GM18505 (cell line): ENCODE measurements at regions not wholly inside any gene's neighbourhood (a gene's known extent, or its start where the extent isn't known, plus 50 kb on each side); places are given as distances from the start of the nearest gene placed in this dataset.

ENCODE experiments used
- ATAC-seq: cut with Tn5 transposase; IDR thresholded peaks from one replicate; pipeline ENCODE4 v1.9.1; 2021; ENCODE audit not compliant: unreplicated experiment
- POLR2A ChIP-seq: IDR thresholded peaks from 4 replicates; pipeline ENCODE4 v1.6.1; 2011; ENCODE audit warnings: borderline replicate concordance; ENCODE audit not compliant: insufficient read depth, insufficient read length; ENCODE audit errors: extremely low read depth

DNA sequence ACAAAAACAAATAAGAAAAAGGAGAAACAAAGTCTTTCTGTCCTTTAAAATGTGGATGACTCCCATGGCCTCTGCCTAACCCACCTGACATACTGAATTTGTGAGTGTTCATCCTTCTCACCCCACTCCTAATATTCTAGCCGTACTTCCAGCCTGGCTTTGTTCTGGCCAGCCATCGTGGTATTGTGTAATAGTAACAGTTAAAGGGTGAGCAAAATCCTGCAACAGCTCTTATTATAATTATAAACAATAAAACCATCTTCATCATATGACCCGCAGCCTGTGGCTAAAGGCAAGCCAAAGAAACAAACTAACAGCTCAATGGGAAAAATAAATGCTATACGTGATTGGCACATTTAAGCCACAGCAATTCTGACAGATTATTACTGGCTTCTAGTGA is 721.6 kb upstream of the TENM4 start:
- ATAC-seq, result no peak
- no peak for TF ChIP-seq POLR2A

GRCh38 chr11:80157447-80157846 is 716.6 kb upstream of the TENM4 start:
- no peak for ATAC-seq

GRCh38 chr11:80156062-80156461 is 715.2 kb upstream of the TENM4 start:
- no peak for TF ChIP-seq POLR2A
- no peak for ATAC-seq

More at GRCh38 chr11:80157447-80157846, 716.6 kb upstream of the TENM4 start:
- TF ChIP-seq POLR2A, result no peak

- TF ChIP-seq POLR2A, result no peak
- no peak for ATAC-seq
Observed at GRCh38 chr11:80155412-80156017, 714.7 kb upstream of the TENM4 start.

DNA sequence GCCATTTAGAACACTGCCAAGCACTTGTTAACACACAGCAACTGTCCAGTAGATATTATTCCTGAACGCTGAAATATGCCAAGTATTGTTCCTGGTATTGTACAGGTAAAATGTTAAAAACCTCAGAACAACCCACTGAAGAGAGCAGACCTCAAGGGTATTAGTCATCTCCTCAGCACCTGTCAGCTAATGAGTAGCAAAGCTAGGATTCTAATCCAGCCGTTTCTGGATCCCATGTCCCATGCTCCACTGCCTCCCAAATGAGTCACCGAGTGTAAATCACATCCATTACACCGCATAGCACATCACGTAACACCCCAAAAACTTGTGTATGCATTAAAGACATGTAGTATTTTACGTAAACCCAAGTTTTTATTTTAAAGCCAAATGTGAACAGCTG is 705.4 kb upstream of the TENM4 start:
- no peak for ATAC-seq
- no peak for TF ChIP-seq POLR2A

- no peak for TF ChIP-seq POLR2A
- no peak for ATAC-seq
Observed at GRCh38 chr11:80144897-80145594, 704.2 kb upstream of the TENM4 start.

DNA sequence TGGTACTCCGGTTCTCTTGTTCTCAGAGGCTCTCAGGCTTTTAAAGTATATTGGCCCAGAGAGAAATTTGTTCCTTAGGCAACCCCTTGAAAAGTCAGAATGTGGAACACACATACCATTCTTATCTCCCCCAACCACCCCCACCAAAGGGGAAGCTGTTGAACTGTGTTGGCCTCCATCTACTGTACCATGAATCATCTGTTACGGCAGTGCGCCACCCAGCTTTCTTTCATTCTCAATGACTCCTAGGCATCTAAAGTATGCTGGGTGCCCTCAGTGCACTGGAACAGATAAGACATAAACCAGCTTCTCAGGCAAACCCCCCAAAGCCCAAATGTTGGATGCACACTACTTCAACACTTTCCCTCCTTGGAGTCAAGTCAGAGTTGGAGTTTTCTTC is 696.2 kb upstream of the TENM4 start:
- no peak for TF ChIP-seq POLR2A
- ATAC-seq, result no peak

GRCh38 chr11:80129396-80129795 is 688.6 kb upstream of the TENM4 start:
- ATAC-seq, result no peak
- TF ChIP-seq POLR2A, result no peak

GRCh38 chr11:80122211-80122610 is 681.4 kb upstream of the TENM4 start:
- no peak for ATAC-seq
- no peak for TF ChIP-seq POLR2A

GRCh38 chr11:80118073-80118472 is 677.2 kb upstream of the TENM4 start:
- TF ChIP-seq POLR2A, result no peak
- ATAC-seq, result no peak

DNA sequence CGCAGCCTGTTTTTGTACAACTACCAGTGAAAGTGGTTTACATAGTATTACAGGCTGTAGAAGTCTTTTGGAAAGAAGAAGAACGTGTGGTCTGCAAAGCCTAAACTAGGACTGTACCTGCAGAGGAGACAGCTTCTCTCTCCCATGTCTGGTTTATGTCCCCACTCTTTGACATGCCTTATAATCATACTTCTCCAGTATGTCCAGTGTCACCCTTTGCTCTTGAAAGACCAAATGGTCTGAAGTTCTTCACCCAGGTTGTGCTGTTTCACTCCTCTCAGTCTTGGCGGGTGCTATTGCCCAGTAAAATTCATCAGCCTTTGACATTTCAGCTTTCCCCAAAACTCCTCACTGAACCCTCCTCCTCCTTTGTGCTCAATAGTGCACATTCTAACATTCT is 676.0 kb upstream of the TENM4 start:
- ATAC-seq, result no peak
- no peak for TF ChIP-seq POLR2A

GRCh38 chr11:80109652-80110051 is 668.8 kb upstream of the TENM4 start:
- no peak for TF ChIP-seq POLR2A
- ATAC-seq, result no peak

DNA sequence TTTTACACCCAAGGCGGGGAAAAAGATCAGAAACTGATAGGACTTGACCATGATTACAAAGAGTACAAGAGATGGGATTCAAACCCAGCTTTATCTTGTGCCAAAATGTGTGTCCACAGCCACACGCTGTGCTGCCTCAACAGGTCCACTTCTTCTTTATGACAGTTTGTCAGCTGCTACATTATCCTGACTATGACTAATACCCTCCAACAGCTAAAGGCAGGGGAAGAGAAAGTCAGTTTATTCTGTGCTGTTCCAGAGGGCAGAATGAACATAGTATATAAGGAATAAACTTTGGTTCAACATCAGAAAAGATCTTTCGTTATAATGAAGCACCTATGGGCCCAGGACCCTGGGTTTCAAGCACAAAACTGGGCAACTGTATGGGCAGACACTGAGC is 668.2 kb upstream of the TENM4 start:
- no peak for TF ChIP-seq POLR2A
- no peak for ATAC-seq

DNA sequence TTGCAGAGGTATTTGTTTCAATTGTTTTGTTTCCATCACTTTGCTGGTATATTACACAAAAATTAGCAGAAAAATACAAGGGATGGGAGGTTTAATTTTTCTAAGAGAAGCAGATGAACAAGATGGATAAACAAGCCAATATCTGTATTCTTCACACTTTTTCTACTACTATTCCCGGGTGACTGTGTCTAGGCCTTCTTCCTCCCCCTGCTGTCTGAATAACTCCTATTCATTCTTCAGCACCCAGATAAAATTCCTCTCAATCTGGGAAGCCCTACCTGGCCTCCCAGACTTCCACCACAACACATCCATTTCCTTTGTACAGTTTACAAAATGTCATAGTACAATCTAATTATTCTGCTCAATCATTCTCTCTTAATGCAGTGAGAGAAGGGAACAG is 666.6 kb upstream of the TENM4 start:
- ATAC-seq, result no peak
- no peak for TF ChIP-seq POLR2A
